HCT116 (cell line): ENCODE measurements at regions not wholly inside any gene's neighbourhood (a gene's known extent, or its start where the extent isn't known, plus 50 kb on each side); places are given as distances from the start of the nearest gene placed in this dataset.

ENCODE experiments used
- ATAC-seq: fragments of 200-7000 bp; cut with Tn5 transposase; 2 replicates; pipeline ENCODE4 v1.9.1; 2020; ENCODE audit warnings: mild to moderate bottlenecking, moderate library complexity
- BruUV-seq: library from RNA; stranded (reverse); fragments of 400-500 nt; replicated peaks from 2 replicates; lab custom pipeline; 2021; lab: Mats Ljungman, UMichigan
- CTCF ChIA-PET: fragments of 300-600 bp; sonication (Branson Sonifier 250); formaldehyde crosslinking; loops from one replicate; lab custom pipeline; 2021; ENCODE audit warnings: antibody characterized with exemption; lab: Charles Lee
- POLR2A ChIA-PET: fragments of 300-600, 350-600 bp; sonication (Branson Sonifier 250); formaldehyde crosslinking; loops from one replicate; lab custom pipeline; 2021; ENCODE audit warnings: antibody characterized with exemption; lab: Charles Lee
- RAD21 ChIA-PET, 2 experiments: fragments of 300-600 bp; sonication (Branson Sonifier 250); formaldehyde crosslinking; loops; one replicate each; lab custom pipeline; 2023; ENCODE audit warnings: low total read pairs in 2 of 2; ENCODE audit not compliant: uncharacterized antibody in 2 of 2, unreplicated experiment in 2 of 2, low non-redundant PET in 1 of 2; lab: Charles Lee
- DNase-seq: peaks from one replicate; pipeline ENCODE4 v3.0.0-alpha.2; 2010; ENCODE audit warnings: low read depth, low spot score
- H2AFZ ChIP-seq: fragments of 200-600 bp; shearing (Covaris generic), sonication (generic); 2 replicates; pipeline ENCODE4 v1.6.1; 2017; ENCODE audit warnings: low read depth, mixed run types, mixed read lengths, antibody characterized with exemption, low read length; ENCODE audit not compliant: poor library complexity, severe bottlenecking
- H3K27ac ChIP-seq: 2 replicates; pipeline ENCODE4 v1.5.1; 2012; ENCODE audit warnings: low read depth, low read length
- H3K27me3 ChIP-seq: fragments of 200-600 bp; sonication (generic); 2 replicates; pipeline ENCODE4 v1.6.1; 2016; ENCODE audit warnings: mixed run types, low read length, mixed read lengths; ENCODE audit not compliant: insufficient read depth
- H3K36me3 ChIP-seq, 2 experiments: fragments of 200-500 bp in 1 of 2; fragments of 200-600 bp in 1 of 2; sonication (Bioruptor generic) in 1 of 2; sonication (generic) in 1 of 2; 2 replicates each; pipeline versions ENCODE4 v1.5.1 to v1.6.1; 2014 to 2016; ENCODE audit warnings: low read length in 2 of 2, inconsistent platforms in 1 of 2, mixed read lengths in 1 of 2, mixed run types in 1 of 2; ENCODE audit not compliant: insufficient read depth in 2 of 2, control insufficient read depth in 1 of 2
- H3K4me1 ChIP-seq, 2 experiments: fragments of 200-600 bp in 1 of 2; sonication (generic) in 1 of 2; 2 replicates each; pipeline versions ENCODE4 v1.5.1 to v1.6.1; 2012 to 2017; ENCODE audit warnings: low read length in 2 of 2, inconsistent platforms in 1 of 2, mild to moderate bottlenecking in 1 of 2, mixed read lengths in 1 of 2, mixed run types in 1 of 2, moderate library complexity in 1 of 2; ENCODE audit not compliant: insufficient read depth in 2 of 2, control insufficient read depth in 1 of 2
- H3K4me2 ChIP-seq: fragments of 200-600 bp; sonication (generic); 2 replicates; pipeline ENCODE4 v1.6.1; 2017; ENCODE audit warnings: mixed run types, low read length, mixed read lengths
- H3K4me3 ChIP-seq, 2 experiments: fragments of 200-600 bp in 1 of 2; sonication (generic) in 1 of 2; replicated peaks in 1 of 2; 2 replicates each; pipeline ENCODE4 v1.5.1; 2011 to 2016; ENCODE audit warnings: low read length in 2 of 2, control low read depth in 1 of 2, low read depth in 1 of 2, mild to moderate bottlenecking in 1 of 2, mixed read lengths in 1 of 2, mixed run types in 1 of 2
- H3K79me2 ChIP-seq: fragments of 200-600 bp; sonication (generic); 2 replicates; pipeline ENCODE4 v1.6.1; 2017; ENCODE audit warnings: mild to moderate bottlenecking, mixed run types, low read length, moderate library complexity, mixed read lengths; ENCODE audit not compliant: insufficient read depth
- H3K9ac ChIP-seq: fragments of 200-600 bp; sonication (generic); 2 replicates; pipeline ENCODE4 v1.6.1; 2016; ENCODE audit warnings: low read length, mixed read lengths
- H3K9me2 ChIP-seq: fragments of 200-600 bp; sonication (generic), shearing (Covaris generic); 2 replicates; pipeline ENCODE4 v1.6.1; 2017; ENCODE audit warnings: mixed run types, mild to moderate bottlenecking, moderate library complexity; ENCODE audit not compliant: insufficient read depth
- H3K9me3 ChIP-seq, 2 experiments: fragments of 200-500 bp in 1 of 2; fragments of 200-600 bp in 1 of 2; sonication (Bioruptor generic) in 1 of 2; sonication (generic) in 1 of 2; 2 replicates each; pipeline ENCODE4 v1.6.1; 2014 to 2017; ENCODE audit warnings: low read length in 2 of 2, mixed read lengths in 2 of 2, inconsistent platforms in 1 of 2, low read depth in 1 of 2, mild to moderate bottlenecking in 1 of 2, mixed run types in 1 of 2, moderate library complexity in 1 of 2; ENCODE audit not compliant: control insufficient read depth in 1 of 2, insufficient read depth in 1 of 2
- H4K20me1 ChIP-seq: fragments of 200-600 bp; sonication (generic), shearing (Covaris generic); 2 replicates; pipeline ENCODE4 v1.6.1; 2017; ENCODE audit warnings: mixed run types, mild to moderate bottlenecking, moderate library complexity; ENCODE audit not compliant: insufficient read depth
- CBX3 ChIP-seq: IDR thresholded peaks from 2 replicates; pipeline ENCODE4 v1.6.1; 2012; ENCODE audit warnings: low read depth
- ELF1 ChIP-seq: IDR thresholded peaks from 2 replicates; pipeline ENCODE4 v1.6.1; 2012; ENCODE audit warnings: low read depth, borderline replicate concordance
- EZH2phosphoT487 ChIP-seq: fragments of 200-600 bp; IDR thresholded peaks from 2 replicates; pipeline ENCODE4 v1.6.1; 2018; ENCODE audit warnings: antibody characterized with exemption, borderline replicate concordance
- FOSL1 ChIP-seq: IDR thresholded peaks from 2 replicates; pipeline ENCODE4 v1.6.1; 2012; ENCODE audit warnings: low read depth
- SIN3A ChIP-seq: IDR thresholded peaks from 2 replicates; pipeline ENCODE4 v1.6.1; 2012; ENCODE audit warnings: low read depth
- SP1 ChIP-seq: IDR thresholded peaks from 2 replicates; pipeline ENCODE4 v1.6.1; 2012; ENCODE audit warnings: low read depth
- YY1 ChIP-seq: IDR thresholded peaks from 2 replicates; pipeline ENCODE4 v1.6.1; 2011; ENCODE audit warnings: low read length, low read depth, moderate library complexity, mild to moderate bottlenecking; ENCODE audit not compliant: insufficient replicate concordance; ENCODE audit errors: extremely low read depth
- ZFX ChIP-seq: fragments of 450-650 bp; IDR thresholded peaks from 2 replicates; pipeline ENCODE4 v1.6.1; 2017
- intact Hi-C: fragments of 100-400 bp; cut with micrococcal nuclease; formaldehyde crosslinking; loops from 2 replicates; pipeline ENCODE4 v1.10.0; 2022
- TF ChIP-seq, protein P1 (sequence below), 3 experiments: fragments of 200-600 bp in 1 of 3; sonication (generic) in 1 of 3; IDR thresholded peaks in 2 of 3; conservative IDR thresholded peaks in 1 of 3; 2 replicates each; pipeline ENCODE4 v1.5.1; 2012 to 2017; ENCODE audit warnings: low read depth in 2 of 3, low read length in 2 of 3, antibody characterized with exemption in 1 of 3, borderline replicate concordance in 1 of 3, control low read depth in 1 of 3, mild to moderate bottlenecking in 1 of 3, mixed read lengths in 1 of 3, mixed run types in 1 of 3, moderate library complexity in 1 of 3; ENCODE audit not compliant: insufficient read depth in 1 of 3
- TF ChIP-seq, protein P2 (sequence below): IDR thresholded peaks from 2 replicates; pipeline ENCODE4 v1.6.1; 2012
- TF ChIP-seq, protein P3 (sequence below): IDR thresholded peaks from 2 replicates; pipeline ENCODE4 v1.6.1; 2012

DNA sequence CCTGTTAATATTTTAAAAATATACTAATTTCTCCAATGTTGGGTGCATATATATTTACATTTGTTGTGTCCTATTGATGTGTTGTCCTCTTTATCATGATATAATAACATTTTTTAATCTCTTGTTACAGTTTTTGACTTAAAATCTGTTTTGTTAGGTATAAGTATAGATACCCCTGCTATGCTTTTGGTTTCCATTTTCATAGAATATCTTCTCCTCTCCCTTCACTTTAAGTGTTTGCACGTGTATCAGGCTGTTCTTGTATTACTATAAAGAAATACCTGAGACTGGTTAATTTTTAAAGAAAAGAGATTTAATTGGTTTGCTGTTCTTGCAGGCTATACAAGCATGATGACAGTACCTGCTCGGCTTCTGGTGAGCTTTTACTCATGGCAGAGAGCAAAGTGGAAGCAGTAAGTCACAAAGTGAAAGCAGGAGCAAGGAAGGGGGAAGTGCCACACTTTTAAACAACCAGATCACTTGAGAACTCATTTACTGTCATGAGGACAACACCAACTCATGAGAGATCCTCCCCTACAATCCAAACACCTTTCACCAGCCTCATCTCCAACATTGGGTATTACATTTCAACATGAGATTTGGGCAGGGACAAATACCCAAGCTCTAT is 340.5 kb upstream of the SYNCRIP start:
- no peaks in the 10 kb centered on the region for H4K20me1 ChIP-seq
- intact Hi-C loops = no loop called here
- H3K4me2 ChIP-seq = no peak overlapping the region
- no peak for ATAC-seq
- ChIA-PET RAD21 (no interaction called here), CTCF (no interaction called here), POLR2A (no interaction called here)
- no peak overlapping the region for H3K9ac ChIP-seq
- H3K27me3 ChIP-seq = 0 out of 2 replicates have a peak, but pooled peaks cover 3% of the 10 kb centered on the region
- no TSS peak for BruUV-seq
- no peaks in the 10 kb centered on the region for H3K4me1 ChIP-seq
- no peaks in the 10 kb centered on the region for H3K9me2 ChIP-seq
- DNase-seq = no peak
- TF ChIP-seq EZH2phosphoT487 (no peak), SIN3A (no peak), ZFX (no peak), SP1 (no peak), CBX3 (no peak), ELF1 (no peak), FOSL1 (no peak), YY1 (no peak)
- TF ChIP-seq, protein P1, sequence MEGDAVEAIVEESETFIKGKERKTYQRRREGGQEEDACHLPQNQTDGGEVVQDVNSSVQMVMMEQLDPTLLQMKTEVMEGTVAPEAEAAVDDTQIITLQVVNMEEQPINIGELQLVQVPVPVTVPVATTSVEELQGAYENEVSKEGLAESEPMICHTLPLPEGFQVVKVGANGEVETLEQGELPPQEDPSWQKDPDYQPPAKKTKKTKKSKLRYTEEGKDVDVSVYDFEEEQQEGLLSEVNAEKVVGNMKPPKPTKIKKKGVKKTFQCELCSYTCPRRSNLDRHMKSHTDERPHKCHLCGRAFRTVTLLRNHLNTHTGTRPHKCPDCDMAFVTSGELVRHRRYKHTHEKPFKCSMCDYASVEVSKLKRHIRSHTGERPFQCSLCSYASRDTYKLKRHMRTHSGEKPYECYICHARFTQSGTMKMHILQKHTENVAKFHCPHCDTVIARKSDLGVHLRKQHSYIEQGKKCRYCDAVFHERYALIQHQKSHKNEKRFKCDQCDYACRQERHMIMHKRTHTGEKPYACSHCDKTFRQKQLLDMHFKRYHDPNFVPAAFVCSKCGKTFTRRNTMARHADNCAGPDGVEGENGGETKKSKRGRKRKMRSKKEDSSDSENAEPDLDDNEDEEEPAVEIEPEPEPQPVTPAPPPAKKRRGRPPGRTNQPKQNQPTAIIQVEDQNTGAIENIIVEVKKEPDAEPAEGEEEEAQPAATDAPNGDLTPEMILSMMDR (IDR thresholded peaks at IDR 0.05 in 2 of 3, conservative IDR thresholded peaks at IDR 0.05 in 1 of 3; ENCODE audit: borderline replicate concordance in 1 of 3, insufficient read depth in 1 of 3, low read depth in 2 of 3, low read length in 2 of 3) = no peak
- TF ChIP-seq, protein P2, sequence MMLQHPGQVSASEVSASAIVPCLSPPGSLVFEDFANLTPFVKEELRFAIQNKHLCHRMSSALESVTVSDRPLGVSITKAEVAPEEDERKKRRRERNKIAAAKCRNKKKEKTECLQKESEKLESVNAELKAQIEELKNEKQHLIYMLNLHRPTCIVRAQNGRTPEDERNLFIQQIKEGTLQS = no peak
- TF ChIP-seq, protein P3, sequence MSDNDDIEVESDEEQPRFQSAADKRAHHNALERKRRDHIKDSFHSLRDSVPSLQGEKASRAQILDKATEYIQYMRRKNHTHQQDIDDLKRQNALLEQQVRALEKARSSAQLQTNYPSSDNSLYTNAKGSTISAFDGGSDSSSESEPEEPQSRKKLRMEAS = no peak
- H3K79me2 ChIP-seq = no peaks in the 10 kb centered on the region
- H3K9me3 ChIP-seq = no peaks in the 10 kb centered on the region
- H3K27ac ChIP-seq = no peak overlapping the region
- no peak overlapping the region for H3K4me3 ChIP-seq
- H3K36me3 ChIP-seq = no peaks in the 10 kb centered on the region
- H2AFZ ChIP-seq = no peak overlapping the region
